ENCODE measurements at regions not wholly inside any gene's neighbourhood (a gene's known extent, or its start where the extent isn't known, plus 50 kb on each side); places are given as distances from the start of the nearest gene placed in this dataset.
"Not testable (repeated sequence)": the region's sequence is repeated elsewhere in the genome, so short reads cannot be mapped to it uniquely, and the experiment has no call there.

DNA sequence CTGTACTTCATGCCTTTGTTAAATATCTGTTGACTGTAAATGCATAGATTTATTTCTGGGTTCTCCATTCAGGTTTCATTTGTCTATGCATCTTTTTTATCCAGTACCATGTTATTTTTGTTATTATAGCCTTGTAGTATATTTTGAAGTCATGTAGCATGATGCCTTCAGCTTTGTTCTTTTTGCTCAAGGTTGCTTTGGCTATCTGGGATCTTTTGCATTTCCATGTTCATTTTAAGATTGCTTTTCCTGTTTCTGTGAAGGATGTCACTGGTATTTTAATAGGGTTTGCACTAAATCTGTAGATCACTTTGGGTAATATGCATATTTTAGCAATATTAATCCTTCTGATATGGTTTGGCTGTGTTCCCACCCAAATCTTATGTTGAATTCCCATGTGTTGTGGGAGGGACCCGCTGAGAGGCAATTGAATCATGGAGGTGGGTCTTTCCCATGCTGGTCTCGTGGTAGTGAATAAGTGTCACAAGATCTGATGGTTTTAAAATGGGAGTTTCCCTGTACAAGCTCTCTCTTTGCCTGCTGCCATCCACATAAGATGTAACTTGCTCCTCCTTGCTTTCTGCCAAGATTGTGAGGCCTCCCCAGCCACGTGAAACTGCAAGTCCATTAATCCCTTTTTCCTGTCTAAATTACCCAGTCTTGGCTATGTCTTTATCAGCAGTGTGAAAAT lies 302.8 kb upstream of the SEMA3C start:
- DNase-seq (ENCODE audit: low spot score) = no peak

DNA sequence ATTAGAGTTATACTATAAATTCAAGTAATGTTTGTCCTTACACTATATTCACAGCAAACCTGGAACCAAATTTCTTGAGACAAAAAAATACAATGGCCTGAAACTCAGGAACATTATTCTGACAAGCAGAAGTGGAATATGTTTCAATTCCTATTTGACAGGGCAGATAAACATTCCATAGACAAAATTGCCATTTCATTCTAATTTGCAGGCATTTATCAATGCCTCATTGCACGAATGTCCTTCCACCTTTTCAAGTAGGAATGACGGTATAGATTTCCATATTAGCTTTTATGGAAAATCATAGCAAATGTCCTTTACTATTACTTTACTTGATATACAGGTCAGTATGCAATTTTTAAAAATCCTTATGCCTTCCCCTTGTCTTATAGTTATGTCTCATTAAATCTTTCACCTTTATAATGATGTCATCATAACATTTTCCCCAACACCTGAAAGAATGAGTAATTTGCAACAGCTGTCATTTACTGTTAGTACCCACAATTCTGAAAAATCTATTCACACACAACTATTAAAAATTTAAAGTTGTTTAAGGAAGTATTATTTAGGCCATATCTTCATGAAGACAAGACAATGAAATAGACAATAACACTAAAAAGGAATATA lies 299.7 kb upstream of the SEMA3C start:
- DNase-seq (ENCODE audit: low spot score) = no peak

DNA sequence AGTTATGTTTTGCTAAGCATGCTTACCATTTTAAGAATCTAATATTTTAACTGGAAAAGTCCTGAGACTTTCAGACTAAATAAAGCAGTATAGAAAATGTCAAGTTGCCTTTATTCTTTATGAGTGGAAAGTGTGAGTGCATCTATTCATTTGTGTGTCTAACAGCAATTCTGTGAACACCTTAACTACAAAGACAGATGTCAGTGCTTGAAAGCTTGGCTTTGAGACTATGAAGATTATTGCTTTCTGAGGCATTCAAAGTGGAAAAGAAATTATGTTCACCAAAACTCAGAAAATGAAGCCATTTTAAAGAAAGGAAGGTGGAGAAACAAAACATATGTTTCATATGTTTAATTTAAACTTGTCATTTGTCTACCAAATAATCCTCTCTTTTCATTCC lies 294.5 kb upstream of the SEMA3C start:
- no peak for DNase-seq (ENCODE audit: low spot score)

DNA sequence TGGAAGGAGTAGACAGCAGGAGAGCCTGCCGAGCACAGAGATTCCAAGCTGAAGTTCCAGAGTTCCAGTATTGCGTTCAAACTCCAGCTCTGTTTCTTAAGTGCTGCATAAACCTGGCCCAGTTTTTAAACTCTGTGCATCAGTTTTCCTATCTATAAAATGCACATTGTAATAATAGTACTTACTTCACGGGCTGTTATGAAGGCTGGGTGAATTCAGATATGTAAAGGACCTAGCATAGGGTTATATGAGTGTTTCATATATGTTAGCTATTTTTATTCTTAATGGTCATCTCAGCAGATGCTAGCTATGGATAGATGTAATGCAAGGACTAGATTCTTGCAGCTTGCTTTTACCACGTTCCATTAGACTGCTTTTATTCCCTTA lies 293.1 kb upstream of the SEMA3C start:
- no peak for DNase-seq (ENCODE audit: low spot score)

DNA sequence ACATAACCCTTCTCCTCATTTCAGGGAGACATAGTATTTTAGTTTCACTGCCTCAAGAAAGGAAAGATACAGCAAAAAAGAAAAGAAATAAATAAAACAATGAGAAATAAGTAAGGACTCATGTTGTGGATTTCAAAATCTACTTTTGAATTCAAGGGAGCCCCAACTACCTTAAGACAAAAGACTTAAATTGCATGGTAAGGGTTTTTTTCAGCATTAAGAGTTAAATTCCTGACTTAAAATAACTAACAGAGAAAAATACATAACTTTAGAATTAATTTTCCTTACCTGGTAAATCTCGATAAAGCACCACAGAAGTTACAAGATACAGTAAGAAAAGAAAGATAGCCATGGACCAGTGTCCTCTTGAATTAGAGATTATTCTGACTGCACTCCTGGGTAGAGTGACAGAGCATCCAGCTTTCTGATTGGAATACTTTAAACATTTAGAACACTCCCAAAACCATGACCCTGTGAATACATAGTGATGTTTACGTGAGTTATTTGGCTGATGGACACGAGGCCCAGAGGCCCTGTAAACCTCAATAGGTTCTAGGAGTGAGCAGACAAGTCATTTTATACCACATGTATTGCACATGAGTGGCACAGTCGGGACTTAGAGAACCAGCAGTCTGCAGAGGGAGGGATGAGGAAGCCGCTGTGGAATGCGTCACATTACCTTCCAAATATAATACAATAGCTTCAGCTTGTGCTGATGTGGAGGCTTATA lies 292.5 kb upstream of the SEMA3C start:
- peak; percentile 63 for DNase-seq (ENCODE audit: low spot score)

DNA sequence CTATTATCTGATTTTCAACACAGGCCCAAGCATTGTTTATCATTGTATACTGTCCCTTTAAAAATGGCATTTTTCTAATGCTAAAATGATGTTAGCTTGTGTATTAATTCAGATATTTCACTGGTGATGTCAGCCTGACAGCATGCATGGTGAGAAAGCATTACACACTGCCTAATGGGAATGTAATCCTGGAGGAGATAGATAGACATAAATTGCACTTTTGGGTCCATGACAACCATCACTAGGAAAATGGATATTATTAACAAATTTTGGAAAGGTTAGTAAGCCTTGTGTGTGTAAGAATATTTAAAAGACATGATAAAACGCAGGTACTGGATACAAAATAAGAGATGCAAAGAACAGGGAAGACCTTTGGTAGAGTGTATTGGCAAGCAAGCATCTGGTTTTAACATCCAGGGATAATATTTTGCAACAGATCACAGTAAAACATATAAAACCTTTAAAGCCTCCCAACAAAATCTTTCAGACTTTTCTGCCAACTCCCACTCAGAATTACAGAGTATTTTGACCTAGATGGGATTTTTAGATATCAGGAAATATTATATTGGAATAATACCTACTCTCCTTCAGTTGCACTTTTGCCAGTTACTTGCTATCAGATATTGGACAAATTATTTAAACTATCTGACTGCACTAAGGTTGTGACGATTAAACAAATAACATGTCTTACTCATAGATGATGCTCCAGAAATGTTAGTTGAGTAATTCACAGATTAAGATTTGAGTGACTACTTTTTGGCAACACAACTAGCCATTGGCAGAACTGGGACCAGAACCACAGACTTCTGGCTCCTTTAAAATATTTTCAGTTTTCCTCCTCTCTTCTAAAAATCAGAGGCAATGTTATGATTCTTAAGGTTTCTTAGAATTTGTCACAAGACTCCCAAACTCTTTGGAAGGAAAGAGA lies 291.6 kb upstream of the SEMA3C start:
- DNase-seq (ENCODE audit: low spot score) = peak; percentile 25

DNA sequence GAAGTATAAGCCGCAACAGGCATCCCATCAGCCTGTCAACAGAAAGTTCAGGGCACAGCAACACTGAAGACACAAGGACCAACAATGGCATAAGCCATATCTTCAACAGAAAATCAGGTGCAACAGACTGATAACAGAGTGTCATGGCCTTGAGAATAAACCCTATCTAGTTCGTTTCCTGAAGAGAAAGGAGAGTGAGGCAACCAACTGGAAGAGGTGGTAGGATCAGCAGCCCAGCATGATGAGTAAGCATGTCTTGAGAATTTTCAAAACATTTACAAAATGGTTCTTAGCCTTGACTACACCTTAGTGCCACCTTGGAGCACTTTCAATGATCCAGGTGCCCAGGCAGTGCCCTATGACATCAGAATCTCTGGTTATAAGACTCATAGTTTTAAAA lies 290.2 kb upstream of the SEMA3C start:
- no peak for DNase-seq (ENCODE audit: low spot score)

DNA sequence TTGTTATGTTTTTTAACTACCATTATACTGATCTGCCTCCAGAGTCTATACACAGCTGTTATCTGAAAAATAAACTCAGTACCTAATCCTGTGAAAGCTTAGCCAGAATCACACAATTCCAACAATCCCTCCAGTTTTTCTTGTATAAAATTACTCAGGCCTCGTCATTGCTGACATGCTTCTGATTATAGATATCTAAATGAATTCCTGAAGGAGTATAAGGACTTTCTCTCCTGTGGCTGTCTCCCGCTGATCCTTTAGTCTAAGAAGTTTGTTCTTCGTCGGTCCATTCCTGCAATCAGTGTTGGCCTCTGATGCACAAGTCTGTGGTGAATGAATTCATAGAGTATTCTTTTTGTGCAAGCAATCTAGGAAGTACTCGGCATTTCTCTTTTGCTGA lies 288.9 kb upstream of the SEMA3C start:
- DNase-seq (ENCODE audit: low spot score) = no peak

DNA sequence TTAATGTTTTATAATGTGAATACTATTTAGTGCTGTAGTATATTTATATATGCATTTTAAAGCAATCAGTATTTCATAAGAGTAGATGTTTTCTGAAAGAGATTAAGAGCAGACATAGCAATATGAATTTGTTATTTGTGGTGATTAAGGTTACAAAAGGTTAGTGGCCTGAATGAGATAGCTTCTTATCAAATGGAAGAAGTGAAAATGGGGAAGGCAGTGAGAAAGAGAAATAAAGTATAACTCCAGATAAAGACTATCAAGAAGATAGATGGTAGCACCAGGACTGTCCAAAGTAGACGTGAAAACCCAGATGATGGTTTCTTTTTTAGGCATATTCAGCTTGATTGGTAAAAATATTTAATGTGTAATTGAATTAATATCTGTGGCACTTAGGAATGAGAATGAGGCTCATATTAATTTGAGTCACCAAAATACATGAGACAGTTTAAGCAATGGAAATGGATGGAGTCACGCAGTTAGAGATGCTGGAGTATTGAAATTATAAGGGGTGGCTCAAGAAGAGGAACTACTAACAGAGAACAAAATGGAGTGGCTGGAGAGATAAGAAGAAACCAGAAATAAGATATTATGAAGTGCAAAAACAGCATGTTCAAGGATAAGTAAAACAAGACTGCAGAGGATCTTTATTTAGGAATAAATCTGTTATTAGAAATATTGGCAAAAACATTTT lies 288.0 kb upstream of the SEMA3C start:
- no peak for DNase-seq (ENCODE audit: low spot score)

DNA sequence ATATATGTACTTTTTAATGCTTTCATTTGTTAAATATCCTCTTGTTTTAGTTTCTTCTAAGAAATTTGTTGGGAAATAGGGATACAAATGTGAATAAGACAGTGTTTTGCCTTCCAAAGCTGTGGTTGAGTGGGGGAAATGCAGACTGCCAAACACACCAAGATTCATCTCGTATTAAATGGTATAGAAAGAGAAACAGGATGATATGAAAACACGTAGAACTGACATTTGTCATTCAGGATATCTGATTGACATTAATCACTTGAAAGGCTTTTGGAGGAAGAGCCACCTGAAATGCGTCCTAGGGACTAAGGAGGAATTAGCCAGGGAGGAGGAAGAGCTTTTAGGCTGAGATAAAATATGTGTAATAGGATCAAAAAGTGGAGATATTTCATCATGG lies 287.4 kb upstream of the SEMA3C start:
- DNase-seq (ENCODE audit: low spot score) = no peak

DNA sequence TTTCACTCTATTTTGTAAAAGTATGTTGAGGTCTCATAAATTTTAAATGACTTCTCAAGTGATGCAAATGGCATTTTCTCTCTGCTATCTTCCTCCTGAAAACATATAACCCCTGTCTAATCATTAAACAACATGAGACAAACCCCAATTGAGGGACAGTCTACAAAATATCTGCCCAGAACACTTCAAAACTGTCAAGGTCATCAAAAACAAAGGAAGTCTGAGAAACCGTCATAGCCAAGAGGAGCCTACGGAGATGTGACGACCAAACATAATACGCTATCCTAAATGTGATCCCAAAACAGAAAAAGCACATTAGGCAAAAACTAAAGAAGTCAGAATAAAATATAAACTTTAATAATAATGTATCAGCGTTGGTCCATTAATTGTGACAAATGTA lies 282.3 kb upstream of the SEMA3C start:
- DNase-seq (ENCODE audit: low spot score) = no peak

DNA sequence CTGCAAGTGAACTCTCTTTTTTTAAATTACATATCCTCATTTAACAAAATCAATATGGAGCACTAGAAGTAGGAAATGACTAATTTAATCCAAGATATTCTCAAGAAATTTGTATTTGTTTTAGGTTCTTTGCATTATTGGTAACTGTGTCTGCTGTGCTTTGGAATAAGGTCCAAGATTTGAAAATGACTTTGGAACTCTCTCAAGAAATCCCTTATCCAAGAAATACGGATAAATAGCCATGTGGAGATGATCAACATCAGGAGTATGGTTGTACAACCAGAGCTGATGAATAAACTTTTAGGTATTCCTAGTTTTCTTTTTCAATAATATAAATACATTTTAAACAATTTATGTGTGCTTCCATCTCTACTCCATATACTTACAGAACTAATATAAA lies 279.9 kb upstream of the SEMA3C start:
- DNase-seq (ENCODE audit: low spot score) = no peak

DNA sequence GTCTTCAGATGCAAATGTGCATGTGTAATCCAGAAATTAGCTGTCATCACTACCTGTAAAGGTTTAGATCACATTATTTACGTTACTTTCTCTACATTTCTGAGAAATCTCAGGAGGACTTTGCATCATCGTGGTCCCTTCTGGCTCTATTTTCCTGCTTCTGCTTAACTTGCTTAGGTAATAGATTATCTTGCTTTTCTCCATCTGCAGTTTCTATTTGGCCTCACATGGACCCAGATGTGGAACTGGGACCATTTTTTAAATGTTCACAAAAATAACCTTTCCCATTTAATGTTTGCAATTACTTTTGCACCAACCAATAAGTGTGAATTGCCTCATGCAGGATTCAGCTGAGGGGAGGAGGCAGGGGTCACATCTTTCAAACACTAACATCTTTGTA lies 278.4 kb upstream of the SEMA3C start:
- no peak for DNase-seq (ENCODE audit: low spot score)

DNA sequence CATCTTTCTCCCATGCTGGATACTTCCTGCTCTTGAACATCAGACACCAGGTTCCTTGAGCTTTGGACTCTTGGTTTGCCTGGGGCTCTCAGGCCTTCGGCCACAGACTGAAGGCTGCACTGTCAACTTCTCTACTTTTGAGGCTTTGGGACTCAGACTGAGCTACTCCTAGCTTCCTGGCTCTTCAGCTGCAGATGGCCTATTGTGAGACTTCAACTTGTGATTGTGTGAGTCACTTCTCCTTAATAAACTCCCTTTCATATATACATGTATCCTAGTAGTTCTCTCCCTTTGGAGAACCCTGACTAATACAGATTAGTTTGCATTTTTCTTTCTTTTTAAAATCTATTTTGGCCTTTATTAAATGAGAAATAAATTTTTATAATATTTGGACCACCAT lies 276.2 kb upstream of the SEMA3C start:
- DNase-seq (ENCODE audit: low spot score) = no peak

DNA sequence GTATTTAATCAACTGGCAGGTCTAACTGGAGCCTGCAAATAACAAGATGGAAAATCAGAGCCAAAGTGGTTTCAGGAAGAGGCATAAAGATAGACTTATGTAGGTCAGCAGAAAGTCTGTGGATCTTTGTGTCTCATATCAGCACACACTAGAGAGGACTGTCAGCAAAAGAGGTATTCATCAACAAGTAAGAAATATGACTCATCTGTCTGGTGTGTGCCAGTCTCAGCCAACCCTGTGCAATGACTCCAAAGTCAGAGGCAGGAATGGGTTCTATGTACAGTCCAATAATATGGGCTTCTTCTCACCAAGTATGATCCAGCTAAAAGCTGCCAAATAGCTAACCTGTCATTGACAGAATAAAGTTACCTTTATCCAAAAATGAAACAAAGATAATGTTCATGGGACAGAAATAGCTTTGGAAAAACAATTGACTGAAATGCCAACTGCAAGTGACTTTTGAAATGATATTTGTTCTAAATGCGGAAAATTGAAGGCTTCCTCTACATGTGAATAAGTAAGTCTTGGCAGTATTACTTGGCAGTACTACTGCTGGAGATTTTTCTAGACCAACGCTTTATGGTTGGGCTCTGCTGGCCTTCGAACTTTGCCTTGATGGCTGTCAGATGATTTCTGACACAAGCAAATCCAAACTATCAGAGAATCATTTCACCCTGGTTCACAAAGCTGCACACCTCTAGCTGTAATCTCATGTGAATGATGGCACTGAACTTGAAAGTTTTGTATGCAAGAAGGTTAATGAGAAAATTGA lies 272.3 kb upstream of the SEMA3C start:
- peak; percentile 44 for DNase-seq (ENCODE audit: low spot score)

DNA sequence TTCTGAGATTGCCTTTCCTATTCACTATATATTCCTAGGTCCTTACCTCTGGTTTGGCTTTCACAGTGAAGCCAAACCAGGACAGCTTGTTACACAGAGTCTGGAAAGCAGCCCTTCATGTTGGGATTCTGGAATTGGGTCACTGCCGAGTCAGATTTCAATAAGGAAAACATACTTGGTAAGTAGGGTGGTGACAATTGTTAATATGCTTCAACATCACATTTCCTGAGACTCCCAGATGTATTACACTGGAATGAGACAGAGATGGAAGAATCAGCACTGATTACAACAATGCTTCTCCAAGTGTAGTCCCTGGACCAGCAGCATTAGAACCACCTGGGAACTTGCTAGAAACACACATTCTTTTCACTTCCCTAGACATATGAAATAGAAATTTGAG lies 268.9 kb upstream of the SEMA3C start:
- peak; percentile 9 for DNase-seq (ENCODE audit: low spot score)

DNA sequence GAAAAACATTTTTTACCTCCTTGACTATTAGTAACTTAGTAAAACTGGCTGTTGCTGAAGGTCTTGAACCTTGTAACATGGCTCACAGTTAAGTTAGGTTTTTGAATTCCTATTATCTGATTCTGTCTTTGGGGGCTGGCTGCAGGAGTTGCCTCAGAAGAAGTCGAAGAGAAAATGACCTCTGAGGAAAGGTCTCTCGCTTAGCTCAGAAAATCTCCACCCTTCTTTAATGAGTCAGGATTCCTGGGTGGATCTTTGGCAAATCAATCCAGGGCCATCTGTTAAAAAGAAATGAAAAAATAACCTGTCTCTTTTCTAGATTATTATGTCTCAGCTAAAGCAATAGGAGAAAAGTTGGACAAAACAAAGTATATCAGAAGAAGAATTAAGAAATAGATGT lies 267.8 kb upstream of the SEMA3C start:
- peak; percentile 69 for DNase-seq (ENCODE audit: low spot score)

DNA sequence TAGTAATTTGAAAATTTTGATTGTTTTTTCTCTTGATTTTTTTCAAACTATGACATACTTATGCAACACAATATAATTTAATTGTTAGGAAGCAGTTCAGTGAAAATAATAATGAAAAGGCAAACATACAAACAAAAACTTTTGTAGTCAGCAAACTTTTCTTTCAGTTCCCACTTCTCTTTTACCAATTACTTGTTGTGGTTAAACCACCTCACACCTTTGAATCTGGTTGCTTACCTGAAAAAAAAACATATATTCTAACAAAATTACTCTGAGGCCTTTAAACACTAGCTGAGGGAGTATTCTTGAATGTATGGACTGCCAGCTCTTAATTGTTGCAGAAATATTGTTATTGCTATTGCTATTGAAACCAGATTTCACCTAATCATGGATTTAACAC lies 266.2 kb upstream of the SEMA3C start:
- no peak for DNase-seq (ENCODE audit: low spot score)

DNA sequence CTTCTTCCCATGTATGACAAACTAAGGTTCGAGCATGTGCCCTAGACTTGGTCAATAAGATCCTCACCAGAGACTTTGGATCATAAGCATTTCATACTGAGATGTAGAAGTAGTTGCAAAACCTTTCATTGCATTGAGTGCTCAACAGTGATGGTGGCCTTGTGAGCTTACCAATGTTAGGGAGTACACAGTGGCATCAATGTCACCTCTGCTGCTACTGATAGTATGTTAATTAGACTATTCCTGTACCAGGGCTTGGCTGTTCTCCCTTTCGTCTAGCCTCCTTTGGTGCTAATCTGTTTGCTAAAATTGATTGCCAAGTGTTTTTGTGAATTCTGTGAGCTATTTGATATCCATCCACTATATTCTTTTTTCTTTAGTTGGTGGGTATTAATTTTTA lies 264.5 kb upstream of the SEMA3C start:
- no peak for DNase-seq (ENCODE audit: low spot score)

DNA sequence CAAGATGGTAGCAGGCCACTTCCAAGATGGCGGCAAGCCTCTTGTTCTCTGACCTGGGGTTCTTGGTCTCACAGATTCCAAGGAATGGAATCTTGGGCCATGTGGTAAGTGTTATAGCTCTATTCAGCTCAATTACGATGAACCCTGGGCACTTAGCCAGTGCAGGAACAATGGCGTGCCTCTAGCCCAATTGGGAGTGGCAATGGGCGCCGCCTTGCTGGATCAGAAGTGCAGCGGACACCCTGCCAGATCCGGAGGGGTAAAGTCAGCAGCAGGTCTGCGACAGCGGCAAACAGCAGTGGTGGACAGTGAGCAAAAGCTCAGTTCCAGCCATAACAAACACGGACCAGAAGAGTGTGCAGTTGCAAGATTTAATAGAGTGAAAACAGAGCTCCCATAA lies 263.2 kb upstream of the SEMA3C start:
- not testable (repeated sequence) for DNase-seq (ENCODE audit: low spot score)

DNA sequence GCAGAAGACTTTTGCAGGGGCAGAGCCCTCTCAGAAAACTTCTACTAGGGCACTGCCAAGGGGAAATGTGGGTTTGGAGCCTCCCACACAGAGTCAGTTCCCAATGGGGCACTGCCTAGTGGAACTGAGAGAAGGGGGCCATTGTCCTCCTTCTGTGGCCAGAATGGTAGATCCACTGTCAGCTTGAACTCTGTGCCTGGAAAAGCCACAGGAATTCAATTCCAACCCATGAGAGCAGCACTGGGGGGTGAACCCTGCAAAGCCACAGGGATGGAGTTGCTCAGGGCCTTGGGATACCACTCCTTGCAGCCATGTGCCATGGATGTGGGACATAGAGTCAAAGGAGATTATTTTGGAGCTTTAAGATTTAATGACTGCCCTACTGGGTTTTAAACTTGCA lies 262.2 kb upstream of the SEMA3C start:
- DNase-seq (ENCODE audit: low spot score) = no peak
